ENCODE measurements at regions not wholly inside any gene's neighbourhood (a gene's known extent, or its start where the extent isn't known, plus 50 kb on each side); places are given as distances from the start of the nearest gene placed in this dataset.

- TF ChIP-seq POLR2A (IDR thresholded peaks at IDR 0.05; ENCODE audit: low read length) (no peak), GATA1 (IDR thresholded peaks at IDR 0.05; ENCODE audit: low read depth, low read length) (no peak)
These were observed 1462.1 kb downstream of the DPP10 start for GRCh38 chr2:115904516-115904915.

All from erythroblast (primary cell).